Vagina (tissue), 2 donors: ENCODE measurements at regions not wholly inside any gene's neighbourhood (a gene's known extent, or its start where the extent isn't known, plus 50 kb on each side); places are given as distances from the start of the nearest gene placed in this dataset.

ENCODE experiments used
- POLR2A ChIP-seq, 2 donors: fragments of 450-650 bp; IDR thresholded peaks; one replicate each; pipeline ENCODE4 v1.6.1; 2017; ENCODE audit warnings: antibody characterized with exemption in 2 of 2, mild to moderate bottlenecking in 2 of 2, moderate library complexity in 2 of 2
- POLR2AphosphoS5 ChIP-seq, 2 donors: sonication (generic); formaldehyde crosslinking; IDR thresholded peaks; one replicate each; pipeline ENCODE4 v1.9.0; 2017; ENCODE audit warnings: antibody characterized with exemption in 2 of 2, mild to moderate bottlenecking in 2 of 2, low read depth in 1 of 2; ENCODE audit not compliant: insufficient read depth in 1 of 2
- TF ChIP-seq, protein P1 (sequence below), 3 experiments: fragments of 450-650 bp in 2 of 3; fragments of 200-600 bp in 1 of 3; sonication (generic) in 1 of 3; IDR thresholded peaks; one replicate each; pipeline ENCODE4 v1.5.1; 2017 to 2019; ENCODE audit warnings: antibody characterized with exemption in 3 of 3, mild to moderate bottlenecking in 2 of 3, moderate library complexity in 2 of 3

DNA sequence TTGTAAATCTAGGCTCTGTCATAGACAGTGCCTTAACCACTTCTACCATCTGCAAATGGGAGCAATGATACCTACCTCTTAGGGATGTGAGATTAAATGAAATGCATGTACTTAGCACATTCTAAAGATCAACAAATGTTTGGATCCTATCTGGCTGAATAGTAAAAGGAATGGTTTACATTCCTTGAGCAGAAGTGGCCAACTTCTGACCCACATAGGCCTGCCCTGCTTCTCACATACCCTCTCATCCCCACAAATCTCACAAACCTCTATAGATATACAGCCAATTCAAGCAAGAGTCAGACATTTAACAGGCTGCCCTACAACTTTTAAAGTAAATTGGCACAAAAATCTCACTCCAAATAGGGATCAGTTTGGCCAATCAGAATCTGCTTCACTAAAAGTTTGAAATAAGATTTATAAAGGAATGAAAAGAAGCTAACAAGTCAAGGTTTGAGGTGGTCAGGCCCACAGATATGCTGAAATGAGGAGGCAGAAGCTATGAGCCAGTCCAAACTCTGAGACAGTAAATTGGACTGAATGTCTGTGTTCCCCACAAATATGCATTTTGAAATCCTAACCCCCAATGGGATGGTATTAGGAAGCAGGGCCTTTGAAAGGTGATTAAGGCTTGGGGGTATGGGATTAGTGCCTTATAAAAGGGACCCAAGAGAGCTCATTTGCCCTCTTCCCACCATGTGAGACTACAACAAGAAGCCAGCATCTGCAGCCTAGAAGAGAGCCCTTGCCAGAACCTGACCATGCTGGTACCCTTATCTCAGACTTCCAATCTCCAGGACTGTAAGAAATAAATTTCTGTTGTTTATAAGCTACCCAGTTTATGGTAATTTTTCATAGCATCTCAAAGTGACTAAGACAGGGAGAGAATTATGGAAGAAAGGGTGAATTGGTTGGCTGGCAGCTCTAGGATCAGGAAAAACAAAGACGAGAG lies 227.8 kb upstream of the RBMS1 start:
- TF ChIP-seq, protein P1, sequence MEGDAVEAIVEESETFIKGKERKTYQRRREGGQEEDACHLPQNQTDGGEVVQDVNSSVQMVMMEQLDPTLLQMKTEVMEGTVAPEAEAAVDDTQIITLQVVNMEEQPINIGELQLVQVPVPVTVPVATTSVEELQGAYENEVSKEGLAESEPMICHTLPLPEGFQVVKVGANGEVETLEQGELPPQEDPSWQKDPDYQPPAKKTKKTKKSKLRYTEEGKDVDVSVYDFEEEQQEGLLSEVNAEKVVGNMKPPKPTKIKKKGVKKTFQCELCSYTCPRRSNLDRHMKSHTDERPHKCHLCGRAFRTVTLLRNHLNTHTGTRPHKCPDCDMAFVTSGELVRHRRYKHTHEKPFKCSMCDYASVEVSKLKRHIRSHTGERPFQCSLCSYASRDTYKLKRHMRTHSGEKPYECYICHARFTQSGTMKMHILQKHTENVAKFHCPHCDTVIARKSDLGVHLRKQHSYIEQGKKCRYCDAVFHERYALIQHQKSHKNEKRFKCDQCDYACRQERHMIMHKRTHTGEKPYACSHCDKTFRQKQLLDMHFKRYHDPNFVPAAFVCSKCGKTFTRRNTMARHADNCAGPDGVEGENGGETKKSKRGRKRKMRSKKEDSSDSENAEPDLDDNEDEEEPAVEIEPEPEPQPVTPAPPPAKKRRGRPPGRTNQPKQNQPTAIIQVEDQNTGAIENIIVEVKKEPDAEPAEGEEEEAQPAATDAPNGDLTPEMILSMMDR (IDR thresholded peaks at IDR 0.05), result no peak
- TF ChIP-seq POLR2A (IDR thresholded peaks at IDR 0.05) (no peak), POLR2AphosphoS5 (IDR thresholded peaks at IDR 0.05; ENCODE audit: insufficient read depth in 1 of 2, low read depth in 1 of 2) (no peak)
